Left lung (tissue), 4 donors: ENCODE measurements at regions not wholly inside any gene's neighbourhood (a gene's known extent, or its start where the extent isn't known, plus 50 kb on each side); places are given as distances from the start of the nearest gene placed in this dataset.

Experiments
- ATAC-seq: fragments of 200-7000 bp; cut with Tn5 transposase; one replicate; pipeline ENCODE4 v1.9.1; 2020; ENCODE audit warnings: moderate library complexity
- DNase-seq, 4 donors: peaks; one replicate each; pipeline ENCODE4 v3.0.0-alpha.2; 2013 to 2020
- H3K27ac ChIP-seq, 2 donors: fragments of 200-600 bp; sonication (generic) in 1 of 2; one replicate each; pipeline versions ENCODE4 v1.5.0 to v1.8.0; 2020 to 2021
- H3K27me3 ChIP-seq, 2 donors: fragments of 200-600 bp; sonication (generic) in 1 of 2; one replicate each; pipeline versions ENCODE4 v1.5.0 to v1.8.0; 2020 to 2021
- H3K36me3 ChIP-seq, 2 donors: fragments of 200-600 bp; sonication (generic) in 1 of 2; one replicate each; pipeline versions ENCODE4 v1.5.0 to v1.8.0; 2020 to 2021
- H3K4me1 ChIP-seq, 2 donors: fragments of 200-600 bp; one replicate each; pipeline ENCODE4 v1.8.0; 2021
- H3K4me3 ChIP-seq, 2 donors: fragments of 200-600 bp; sonication (generic) in 1 of 2; one replicate each; pipeline versions ENCODE4 v1.5.0 to v1.8.0; 2020 to 2021; ENCODE audit warnings: mild to moderate bottlenecking in 1 of 2
- H3K9me3 ChIP-seq, 2 donors: fragments of 200-600 bp; sonication (generic) in 1 of 2; one replicate each; pipeline versions ENCODE4 v1.5.0 to v1.8.0; 2020 to 2021
- CTCF ChIP-seq, 2 donors: fragments of 200-600 bp; sonication (generic) in 1 of 2; IDR thresholded peaks; one replicate each; pipeline versions ENCODE4 v1.5.0 to v1.8.0; 2021; ENCODE audit warnings: antibody characterized with exemption in 2 of 2
- intact Hi-C, 2 donors: fragments of 100-400 bp; cut with DNase I; formaldehyde crosslinking; loops; one replicate each; pipeline versions ENCODE4 v1.11.2 to v1.14.2; 2022
- donor health status: DM: no; HTN: yes; CAD: no.
- donor health status: DM: no; HTN: no; CAD: no.

- TF ChIP-seq CTCF (IDR thresholded peaks at IDR 0.05), result no peak
- intact Hi-C loops, result no loop called here
Measured at GRCh38 chr10:131492211-131492857, 180.8 kb upstream of the TCERG1L start.

GRCh38 chr10:131493432-131493831 lies 181.9 kb upstream of the TCERG1L start:
- no peak overlapping the region for H3K4me3 ChIP-seq
- H3K27me3 ChIP-seq, result no peaks in the 10 kb centered on the region
- DNase-seq (no peak), ATAC-seq (no peak)
- H3K4me1 ChIP-seq, result no peaks in the 10 kb centered on the region
- intact Hi-C loops, result no loop called here
- H3K9me3 ChIP-seq, result no peaks in the 10 kb centered on the region
- no peak for TF ChIP-seq CTCF (IDR thresholded peaks at IDR 0.05)
- H3K27ac ChIP-seq, result no peak overlapping the region
- H3K36me3 ChIP-seq, result no peaks in the 10 kb centered on the region

More at GRCh38 chr10:131492211-131492857, 180.8 kb upstream of the TCERG1L start:
- no peak overlapping the region for H3K27ac ChIP-seq
- no peaks in the 10 kb centered on the region for H3K4me1 ChIP-seq
- H3K9me3 ChIP-seq, result no peaks in the 10 kb centered on the region
- DNase-seq (no peak), ATAC-seq (no peak)
- H3K36me3 ChIP-seq, result no peaks in the 10 kb centered on the region
- no peaks in the 10 kb centered on the region for H3K27me3 ChIP-seq
- H3K4me3 ChIP-seq, result no peak overlapping the region

- Histone ChIP-seq H3K9me3 (no peaks in the 10 kb centered on the region), H3K4me1 (no peaks in the 10 kb centered on the region), H3K27ac (no peak overlapping the region), H3K27me3 (no peaks in the 10 kb centered on the region), H3K36me3 (no peaks in the 10 kb centered on the region), H3K4me3 (no peak overlapping the region)
- intact Hi-C loops, result no loop called here
- DNase-seq (no peak), ATAC-seq (no peak)
- TF ChIP-seq CTCF (IDR thresholded peaks at IDR 0.05), result no peak
Measured at GRCh38 chr10:131494451-131494850, 182.9 kb upstream of the TCERG1L start.

GRCh38 chr10:131495224-131495623 lies 183.7 kb upstream of the TCERG1L start:
- intact Hi-C loops, result no loop called here
- Histone ChIP-seq H3K27ac (no peak overlapping the region), H3K4me1 (no peaks in the 10 kb centered on the region), H3K4me3 (no peak overlapping the region), H3K36me3 (no peaks in the 10 kb centered on the region), H3K9me3 (no peaks in the 10 kb centered on the region), H3K27me3 (no peaks in the 10 kb centered on the region)
- ATAC-seq, result no peak
- no peak for DNase-seq
- TF ChIP-seq CTCF (IDR thresholded peaks at IDR 0.05), result no peak

- H3K4me3 ChIP-seq, result no peak overlapping the region
- no peaks in the 10 kb centered on the region for H3K27me3 ChIP-seq
- no peaks in the 10 kb centered on the region for H3K4me1 ChIP-seq
- TF ChIP-seq CTCF (IDR thresholded peaks at IDR 0.05), result no peak
- H3K9me3 ChIP-seq, result peaks cover 0 to 2% of the 10 kb centered on the region in 2 donors
- intact Hi-C loops, result no loop called here
- no peak for DNase-seq
- no peak overlapping the region for H3K27ac ChIP-seq
- ATAC-seq, result no peak
- H3K36me3 ChIP-seq, result no peaks in the 10 kb centered on the region
Measured at GRCh38 chr10:131495892-131496291, 184.4 kb upstream of the TCERG1L start.
